H1 (cell line): ENCODE measurements at regions not wholly inside any gene's neighbourhood (a gene's known extent, or its start where the extent isn't known, plus 50 kb on each side); places are given as distances from the start of the nearest gene placed in this dataset.

ENCODE experiments used
- CTCF ChIA-PET: fragments of 300-600 bp; sonication (Branson Sonifier 250); formaldehyde crosslinking; loops from one replicate; lab custom pipeline; 2021; ENCODE audit not compliant: partially characterized antibody; lab: Charles Lee
- POLR2A ChIA-PET: fragments of 300-600 bp; sonication (Branson Sonifier 250); formaldehyde crosslinking; loops from one replicate; lab custom pipeline; 2021; ENCODE audit warnings: inconsistent platforms; ENCODE audit not compliant: partially characterized antibody; lab: Charles Lee
- DNase-seq, 2 experiments: peaks; one replicate each; pipeline versions ENCODE4 v3.0.0 to v3.0.0-alpha.2; 2010 to 2022; ENCODE audit warnings: low spot score in 2 of 2, low read depth in 1 of 2, mixed read lengths in 1 of 2
- FAIRE-seq: peaks from 2 replicates; lab custom pipeline; 2011; peaks lifted over from hg19 to GRCh38; lab: Jason Lieb, UNC
- H2AFZ ChIP-seq: 2 replicates; pipeline ENCODE4 v1.8.1; 2012; ENCODE audit warnings: low read length, inconsistent platforms
- H2AK5ac ChIP-seq: 2 replicates; pipeline ENCODE4 v1.6.1; 2013; ENCODE audit warnings: low read depth, low read length
- H2BK120ac ChIP-seq: replicated peaks from 2 replicates; pipeline ENCODE3; 2013; ENCODE audit warnings: low read depth, low read length, inconsistent platforms
- H2BK12ac ChIP-seq: 2 replicates; pipeline ENCODE4 v1.6.1; 2013; ENCODE audit warnings: low read depth, low read length
- H2BK15ac ChIP-seq: 2 replicates; pipeline ENCODE4 v1.6.1; 2013; ENCODE audit warnings: low read length
- H2BK20ac ChIP-seq: 2 replicates; pipeline ENCODE4 v1.6.1; 2013; ENCODE audit warnings: low read length
- H2BK5ac ChIP-seq: 2 replicates; pipeline ENCODE4 v1.6.1; 2013; ENCODE audit warnings: low read depth, low read length
- H3K14ac ChIP-seq: 2 replicates; pipeline ENCODE4 v1.6.1; 2013; ENCODE audit warnings: inconsistent platforms; ENCODE audit not compliant: insufficient read length
- H3K18ac ChIP-seq: 2 replicates; pipeline ENCODE4 v1.6.1; 2013; ENCODE audit warnings: low read length; ENCODE audit errors: extremely low read depth
- H3K23ac ChIP-seq: 2 replicates; pipeline ENCODE4 v1.6.1; 2013; ENCODE audit warnings: inconsistent platforms; ENCODE audit not compliant: insufficient read length
- H3K23me2 ChIP-seq: 2 replicates; pipeline ENCODE4 v1.6.1; 2013; ENCODE audit warnings: low read depth, low read length
- H3K27ac ChIP-seq: 2 replicates; pipeline ENCODE4 v1.6.1; 2011; ENCODE audit warnings: low read depth, low read length, inconsistent platforms
- H3K27me3 ChIP-seq, 4 experiments: replicated peaks in 1 of 4; 1 replicate in 1 of 4; 2 replicates in 3 of 4; pipeline versions ENCODE4 v1.6.1 to v1.8.1; 2011 to 2013; ENCODE audit warnings: low read length in 3 of 4, mild to moderate bottlenecking in 3 of 4, inconsistent platforms in 2 of 4, mixed read lengths in 2 of 4, moderate library complexity in 1 of 4; ENCODE audit not compliant: control insufficient read depth in 3 of 4, insufficient read depth in 3 of 4; ENCODE audit errors: extremely low read depth in 1 of 4
- H3K36me3 ChIP-seq, 4 experiments: 2 replicates each; pipeline versions ENCODE4 v1.6.1 to v1.8.1; 2011 to 2013; ENCODE audit warnings: mild to moderate bottlenecking in 4 of 4, low read length in 3 of 4, moderate library complexity in 2 of 4, control low read depth in 1 of 4, inconsistent platforms in 1 of 4; ENCODE audit not compliant: insufficient read depth in 4 of 4, control insufficient read depth in 2 of 4
- H3K4ac ChIP-seq: replicated peaks from 2 replicates; pipeline ENCODE3; 2013; ENCODE audit warnings: low read length, low read depth, mixed read lengths, inconsistent platforms; ENCODE audit not compliant: insufficient read length
- H3K4me1 ChIP-seq, 4 experiments: replicated peaks in 1 of 4; 1 replicate in 1 of 4; 2 replicates in 3 of 4; pipeline versions ENCODE4 v1.6.1 to v1.8.1; 2011 to 2013; ENCODE audit warnings: low read length in 3 of 4, inconsistent platforms in 2 of 4, mixed read lengths in 1 of 4; ENCODE audit not compliant: insufficient read depth in 4 of 4, control insufficient read depth in 3 of 4
- H3K4me2 ChIP-seq, 2 experiments: 2 replicates each; pipeline versions ENCODE4 v1.6.1 to v1.8.1; 2011 to 2013; ENCODE audit warnings: low read depth in 2 of 2, low read length in 2 of 2, control low read depth in 1 of 2, inconsistent platforms in 1 of 2, mild to moderate bottlenecking in 1 of 2; ENCODE audit not compliant: insufficient read depth in 1 of 2
- H3K4me3 ChIP-seq, 4 experiments: fragments of 200-600, 300-600 bp in 1 of 4; sonication (generic), shearing (Covaris generic), sonication (Bioruptor Twin) in 1 of 4; 2 replicates each; pipeline versions ENCODE4 v1.5.1 to v1.8.1; 2011 to 2016; ENCODE audit warnings: low read length in 4 of 4, low read depth in 3 of 4, control low read depth in 2 of 4, inconsistent platforms in 2 of 4, mild to moderate bottlenecking in 2 of 4, mixed read lengths in 1 of 4, moderate library complexity in 1 of 4; ENCODE audit not compliant: insufficient read depth in 2 of 4; ENCODE audit errors: extremely low read depth in 1 of 4
- H3K56ac ChIP-seq: replicated peaks from 2 replicates; pipeline ENCODE3; 2013; ENCODE audit warnings: low read depth, mild to moderate bottlenecking, mixed read lengths, low read length, inconsistent platforms; ENCODE audit not compliant: insufficient read length
- H3K79me1 ChIP-seq: 2 replicates; pipeline ENCODE4 v1.6.1; 2013; ENCODE audit warnings: low read depth, low read length, control low read depth
- H3K79me2 ChIP-seq, 2 experiments: 2 replicates each; pipeline versions ENCODE4 v1.6.1 to v1.8.1; 2012 to 2013; ENCODE audit warnings: low read length in 2 of 2, mild to moderate bottlenecking in 2 of 2, inconsistent platforms in 1 of 2; ENCODE audit not compliant: insufficient read depth in 2 of 2, control insufficient read depth in 1 of 2
- H3K9ac ChIP-seq, 4 experiments: replicated peaks in 1 of 4; 1 replicate in 1 of 4; 2 replicates in 3 of 4; pipeline versions ENCODE4 v1.6.1 to v1.8.1; 2011 to 2013; ENCODE audit warnings: low read depth in 3 of 4, low read length in 3 of 4, control low read depth in 2 of 4, mild to moderate bottlenecking in 2 of 4, moderate library complexity in 2 of 4, inconsistent platforms in 1 of 4; ENCODE audit errors: extremely low read depth in 1 of 4
- H3K9me3 ChIP-seq, 2 experiments: 2 replicates each; pipeline versions ENCODE4 v1.6.1 to v1.8.1; 2012 to 2013; ENCODE audit warnings: mild to moderate bottlenecking in 2 of 2, moderate library complexity in 2 of 2, control low read depth in 1 of 2, inconsistent platforms in 1 of 2, low read depth in 1 of 2, low read length in 1 of 2, mixed read lengths in 1 of 2; ENCODE audit not compliant: insufficient read depth in 2 of 2
- H4K20me1 ChIP-seq, 2 experiments: replicated peaks in 1 of 2; 2 replicates each; pipeline versions ENCODE3 to v1.8.1; 2011 to 2013; ENCODE audit warnings: inconsistent platforms in 2 of 2, low read length in 2 of 2, mild to moderate bottlenecking in 1 of 2; ENCODE audit not compliant: insufficient read depth in 2 of 2, control insufficient read depth in 1 of 2
- H4K5ac ChIP-seq: 2 replicates; pipeline ENCODE4 v1.6.1; 2013; ENCODE audit warnings: low read length, low read depth, mixed read lengths, inconsistent platforms; ENCODE audit not compliant: insufficient read length
- H4K8ac ChIP-seq: 2 replicates; pipeline ENCODE4 v1.8.0; 2013; ENCODE audit warnings: mild to moderate bottlenecking, moderate library complexity, low read length, inconsistent platforms; ENCODE audit not compliant: insufficient read depth; ENCODE audit errors: extremely low read depth
- H4K91ac ChIP-seq: replicated peaks from 2 replicates; pipeline ENCODE3; 2013; ENCODE audit warnings: low read length, mixed read lengths, inconsistent platforms; ENCODE audit not compliant: insufficient read length
- CBX8 ChIP-seq: fragments of 300-800, 300-1000 bp; sonication (generic); IDR thresholded peaks from 2 replicates; pipeline ENCODE4 v1.7.1; 2016; ENCODE audit warnings: low read depth, low read length, borderline replicate concordance
- KDM5A ChIP-seq: fragments of 200-600 bp; IDR thresholded peaks from 2 replicates; pipeline ENCODE4 v1.7.1; 2012; ENCODE audit warnings: mild to moderate bottlenecking, low read length, inconsistent platforms, mixed read lengths
- RAD21 ChIP-seq, 2 experiments: IDR thresholded peaks in 1 of 2; conservative IDR thresholded peaks in 1 of 2; 2 replicates each; pipeline ENCODE4 v1.6.1; 2011; ENCODE audit warnings: low read depth in 2 of 2, low read length in 2 of 2, improper control_type of control experiment in 1 of 2, inconsistent platforms in 1 of 2, mild to moderate bottlenecking in 1 of 2, moderate library complexity in 1 of 2
- SIN3A ChIP-seq, 2 experiments: IDR thresholded peaks in 1 of 2; conservative IDR thresholded peaks in 1 of 2; 2 replicates each; pipeline ENCODE4 v1.6.1; 2011 to 2012; ENCODE audit warnings: low read length in 2 of 2, improper control_type of control experiment in 1 of 2, low read depth in 1 of 2, mild to moderate bottlenecking in 1 of 2
- SP2 ChIP-seq: IDR thresholded peaks from 2 replicates; pipeline ENCODE4 v1.6.1; 2012; ENCODE audit warnings: mild to moderate bottlenecking, low read length, inconsistent platforms
- SP4 ChIP-seq: IDR thresholded peaks from 2 replicates; pipeline ENCODE4 v1.6.1; 2012; ENCODE audit warnings: low read length, inconsistent platforms
- TAF7 ChIP-seq: optimal IDR thresholded peaks from 2 replicates; pipeline ENCODE3; 2011; ENCODE audit warnings: low read depth, mild to moderate bottlenecking, inconsistent platforms, low read length, moderate library complexity, borderline replicate concordance
- TEAD4 ChIP-seq: IDR thresholded peaks from 2 replicates; pipeline ENCODE4 v1.6.1; 2012; ENCODE audit warnings: low read depth, low read length, inconsistent platforms, mixed read lengths
- WGBS, 2 experiments: shearing (Covaris generic) in 1 of 2; methylation state at CpG; one replicate each; pipeline versions ENCODE4 v1.1.6 to v1.1.7; 2013 to 2015; ENCODE audit warnings: low lambda C conversion rate in 2 of 2, mixed read lengths in 2 of 2, inconsistent platforms in 1 of 2, low coverage in 1 of 2, missing lambda C conversion rate in 1 of 2; ENCODE audit not compliant: insufficient replicate concordance in 2 of 2, insufficient coverage in 1 of 2, insufficient read length in 1 of 2; ENCODE audit errors: extremely low coverage in 1 of 2, missing lambda C conversion rate in 1 of 2; 5-methylcytosine and 5-hydroxymethylcytosine counted together

- Histone ChIP-seq H3K56ac (no peak overlapping the region), H3K4ac (no peak overlapping the region), H4K91ac (no peak overlapping the region), H3K4me3 (no peak overlapping the region), H3K4me1 (no peaks in the 10 kb centered on the region), H3K14ac (no peak overlapping the region), H3K36me3 (no peaks in the 10 kb centered on the region), H3K27me3 (no peaks in the 10 kb centered on the region), H2BK15ac (no peak overlapping the region), H3K4me2 (no peak overlapping the region), H3K79me2 (no peaks in the 10 kb centered on the region), H2BK20ac (no peak overlapping the region), H2BK12ac (no peak overlapping the region), H4K8ac (no peak overlapping the region), H3K23me2 (no peaks in the 10 kb centered on the region), H4K20me1 (no peaks in the 10 kb centered on the region), H2BK120ac (no peak overlapping the region), H3K23ac (no peak overlapping the region), H3K79me1 (no peaks in the 10 kb centered on the region), H3K18ac (no peak overlapping the region), H4K5ac (no peak overlapping the region), H3K27ac (no peak overlapping the region), H3K9ac (no peak overlapping the region), H2AK5ac (no peak overlapping the region), H2BK5ac (no peak overlapping the region), H3K9me3 (no peaks in the 10 kb centered on the region), H2AFZ (no peak overlapping the region)
- no peak for DNase-seq
- ChIA-PET CTCF (no interaction called here), POLR2A (no interaction called here)
- TF ChIP-seq SP4 = no peak
- no peak for TF ChIP-seq TEAD4
- no peak for TF ChIP-seq SP2
- no peak for TF ChIP-seq RAD21 (IDR thresholded peaks at IDR 0.05 in 1 of 2, conservative IDR thresholded peaks at IDR 0.05 in 1 of 2; ENCODE audit: low read depth in 2 of 2, low read length in 2 of 2)
- no peak for TF ChIP-seq SIN3A (conservative IDR thresholded peaks at IDR 0.05 in 1 of 2, IDR thresholded peaks at IDR 0.05 in 1 of 2; ENCODE audit: low read depth in 1 of 2, low read length in 2 of 2)
- no peak for TF ChIP-seq TAF7
- no peak for TF ChIP-seq KDM5A
- TF ChIP-seq CBX8 = no peak
- no peak for FAIRE-seq
- WGBS, 2 experiments = 85% methylated on average over 3 of the region's 3 CpGs; no CpG with 5 or more reads in 1 of the 2 experiments
These were observed 323.8 kb upstream of the GALNT5 start for GRCh38 chr2:156933645-156934225.
